ENCODE measurements at regions not wholly inside any gene's neighbourhood (a gene's known extent, or its start where the extent isn't known, plus 50 kb on each side); places are given as distances from the start of the nearest gene placed in this dataset.

- no peak for ATAC-seq (ENCODE audit: poor library complexity)
- DNase-seq = no peak
- intact Hi-C loops (cut with DNase I) = loop anchor here (5.0 to 10.0 kb wide), 3 partner anchors 226 to 329 kb away; no protein-coding TSS in a partner anchor
Observed at GRCh38 chr3:9301091-9301490, 51.6 kb upstream of the SRGAP3 start.

GRCh38 chr3:9301798-9302197 lies 52.4 kb upstream of the SRGAP3 start:
- DNase-seq (no peak), ATAC-seq (ENCODE audit: poor library complexity) (no peak)
- intact Hi-C loops (cut with DNase I) = loop anchor here (5.0 to 10.0 kb wide), 3 partner anchors 227 to 329 kb away; no protein-coding TSS in a partner anchor

GRCh38 chr3:9302425-9303181 lies 53.2 kb upstream of the SRGAP3 start:
- DNase-seq (peak; percentile 87), ATAC-seq (ENCODE audit: poor library complexity) (peak; percentile 97)
- intact Hi-C loops (cut with DNase I) = loop anchor here (5.0 to 10.0 kb wide), 3 partner anchors 228 to 330 kb away; no protein-coding TSS in a partner anchor

- DNase-seq (no peak), ATAC-seq (ENCODE audit: poor library complexity) (no peak)
- intact Hi-C loops (cut with DNase I) = loop anchor here (10.0 kb wide), 1 partner anchor 234 kb away; no protein-coding TSS in a partner anchor
Observed at GRCh38 chr3:9308298-9308990, 54.4 kb upstream of the THUMPD3 start.

- DNase-seq = no peak
Observed at GRCh38 chr3:9310043-9310442, 52.8 kb upstream of the THUMPD3 start.

GRCh38 chr3:9311228-9311627 lies 51.6 kb upstream of the THUMPD3 start:
- ATAC-seq (ENCODE audit: poor library complexity) = no peak
- DNase-seq = no peak
- intact Hi-C loops (cut with DNase I) = no loop called here

More at GRCh38 chr3:9310043-9310442, 52.8 kb upstream of the THUMPD3 start:
- intact Hi-C loops (cut with DNase I) = no loop called here
- ATAC-seq (ENCODE audit: poor library complexity) = no peak
